Cerebellar cortex (tissue), 1 donor: ENCODE measurements at regions not wholly inside any gene's neighbourhood (a gene's known extent, or its start where the extent isn't known, plus 50 kb on each side); places are given as distances from the start of the nearest gene placed in this dataset.
A peak's percentile ranks its signal among the peaks of the same experiment; 100 is the strongest.

Source experiments
- DNase-seq: peaks from one replicate; pipeline ENCODE4 v3.0.0-alpha.2; 2015; ENCODE audit warnings: low spot score

DNA sequence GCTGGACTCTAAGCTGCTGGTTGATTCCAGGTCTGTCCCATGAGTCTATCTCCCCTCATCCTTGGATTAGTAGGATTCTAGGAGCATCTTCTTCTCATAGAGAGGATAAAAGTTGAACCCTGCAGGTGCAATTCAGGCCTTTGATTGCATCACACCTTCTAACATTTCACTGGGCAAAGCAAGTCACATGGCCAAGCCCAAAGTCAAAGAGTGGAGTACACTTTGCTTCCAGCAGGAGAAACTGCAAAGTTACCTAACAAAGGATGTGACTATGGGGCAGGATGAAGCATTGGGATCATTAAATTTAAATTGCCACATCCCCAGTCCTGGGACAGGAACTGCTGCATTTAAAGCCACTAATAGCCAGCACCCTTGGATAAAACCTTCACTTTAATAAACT, 51.0 kb upstream of the EGFLAM start:
- no peak for DNase-seq

DNA sequence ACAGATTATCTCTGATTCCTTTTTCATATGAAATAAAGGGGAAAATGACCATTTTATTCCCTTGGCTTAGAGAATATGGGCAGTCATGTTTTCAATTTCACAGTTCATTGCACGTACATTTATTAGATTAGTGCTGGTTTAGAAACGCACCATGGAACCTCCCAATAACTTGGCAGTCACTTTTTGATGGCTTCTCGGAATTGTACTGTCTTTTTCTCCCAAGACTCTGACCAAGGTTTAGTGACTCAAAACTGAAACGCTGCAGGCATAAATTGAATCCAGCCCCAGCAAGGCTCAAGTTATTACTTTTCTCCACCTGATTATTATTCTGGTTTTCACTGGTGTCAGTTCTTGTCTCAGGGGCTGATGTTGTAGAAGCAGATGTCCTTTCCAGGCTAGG, 55.6 kb upstream of the EGFLAM start:
- no peak for DNase-seq

DNA sequence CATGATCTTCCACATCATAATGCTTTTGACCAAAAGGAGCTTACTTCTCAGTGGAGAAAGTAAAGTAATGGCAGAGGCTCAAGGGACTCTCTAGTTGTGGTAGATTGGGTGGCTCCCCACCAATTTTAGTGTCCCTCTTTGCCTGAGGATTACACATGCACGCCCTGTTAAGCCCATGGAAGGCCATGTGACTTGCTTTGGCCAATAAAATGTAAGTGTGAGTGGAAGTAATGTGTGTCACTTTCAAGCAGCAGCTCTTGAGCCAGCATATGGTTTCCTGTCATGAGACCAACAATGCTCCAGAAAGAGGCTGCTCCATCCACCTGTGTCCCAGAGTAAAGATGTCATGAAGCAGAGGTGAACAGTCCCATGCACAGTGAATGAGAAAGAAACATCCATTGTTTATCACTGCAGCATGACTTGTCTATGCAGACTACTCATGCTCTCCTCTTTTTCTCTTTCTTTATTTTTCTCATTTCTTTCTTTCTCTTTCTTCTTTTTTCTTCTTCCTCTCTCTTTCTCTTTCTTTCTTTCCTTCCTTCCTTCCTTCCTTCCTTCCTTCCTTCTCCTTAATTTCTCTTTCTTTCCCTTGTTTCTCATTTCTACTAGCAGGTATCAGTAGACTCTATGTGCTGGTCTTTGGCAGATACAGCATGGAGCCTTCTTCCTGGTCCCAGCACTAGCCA, 57.3 kb upstream of the EGFLAM start:
- no peak for DNase-seq

DNA sequence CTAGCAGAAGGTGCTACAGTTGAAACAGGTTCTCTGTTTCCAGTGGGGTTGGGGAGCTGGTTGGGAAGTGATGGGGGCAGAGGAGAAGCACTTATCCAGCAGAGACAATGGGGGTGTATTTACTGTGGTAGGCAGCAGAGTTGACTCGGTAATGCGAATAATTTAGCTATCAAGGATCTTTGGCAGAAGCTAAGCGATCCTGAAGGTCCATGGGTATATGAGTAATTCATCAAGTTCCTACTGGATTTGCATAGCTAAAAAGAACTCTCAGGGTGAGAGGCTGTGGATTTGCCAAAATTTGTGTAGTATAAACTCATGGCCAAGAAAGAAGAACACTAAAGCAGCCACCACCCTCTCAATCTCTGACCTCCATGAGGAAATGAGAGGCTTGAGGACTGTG, 61.2 kb upstream of the EGFLAM start:
- DNase-seq = no peak

DNA sequence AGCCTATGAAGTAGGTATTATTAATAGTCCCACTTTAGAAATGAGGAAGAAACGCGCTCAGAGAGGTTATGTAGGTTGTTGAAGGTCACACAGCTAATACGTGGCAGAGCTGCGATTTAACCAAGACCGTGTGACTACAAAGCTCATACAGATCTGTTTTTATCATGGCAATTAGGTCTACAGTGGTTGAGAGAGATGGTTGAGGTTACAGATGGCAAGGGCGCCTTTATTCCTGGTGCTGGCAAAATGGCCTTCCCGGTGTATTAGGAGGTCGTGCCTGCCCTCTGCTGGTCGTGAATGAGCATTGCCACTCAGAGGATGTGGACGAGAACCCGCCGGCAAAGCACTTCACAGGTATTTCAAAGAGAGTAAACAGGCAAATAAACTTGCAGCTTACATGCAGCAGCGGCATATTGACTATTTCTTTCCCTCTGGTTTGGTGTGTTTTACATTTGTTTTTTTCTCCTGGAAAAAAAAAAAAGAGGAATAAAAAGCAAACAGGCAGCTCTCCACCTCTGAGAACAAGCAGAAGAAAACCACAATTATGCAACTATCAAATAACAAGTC, 65.3 kb upstream of the EGFLAM start:
- peak; percentile 72 for DNase-seq

DNA sequence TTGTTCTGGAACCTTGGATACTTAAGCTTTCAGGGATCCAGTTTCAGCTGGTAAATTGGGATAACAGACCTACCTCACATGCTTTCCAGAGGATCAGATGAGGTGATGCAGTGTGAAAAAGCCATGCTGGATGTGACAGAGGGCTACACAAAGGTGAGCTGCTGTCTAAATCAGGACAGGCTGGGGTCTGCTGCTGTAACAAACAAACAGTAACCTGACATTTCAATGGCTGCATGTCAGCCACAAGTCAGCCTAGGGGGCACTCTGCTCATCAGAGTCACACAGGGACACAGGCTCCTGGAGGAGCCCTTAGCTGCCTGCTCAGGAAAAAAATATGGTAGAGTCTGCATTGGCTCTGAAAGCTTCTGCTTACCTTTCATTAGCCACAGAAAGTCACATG, 66.7 kb upstream of the EGFLAM start:
- no peak for DNase-seq

DNA sequence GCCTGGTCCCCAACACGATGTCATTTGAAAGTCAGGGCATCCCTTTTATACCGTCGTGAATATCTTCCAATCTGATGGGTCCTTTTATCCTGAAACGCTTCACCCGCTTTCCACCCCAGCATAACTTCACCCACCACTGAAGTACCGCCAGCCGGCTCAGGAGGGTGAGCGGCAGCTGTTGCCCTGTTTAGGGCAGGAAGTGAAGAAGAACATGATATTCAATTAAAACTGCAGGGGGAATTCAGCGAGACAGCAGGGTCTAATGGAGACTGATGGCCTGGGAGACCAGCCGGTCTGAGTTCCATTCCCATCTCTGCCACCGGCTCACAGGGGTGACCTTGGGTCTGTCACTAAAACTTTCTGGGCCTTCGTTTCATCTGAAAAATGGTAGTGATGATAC, 68.2 kb upstream of the EGFLAM start:
- no peak for DNase-seq

DNA sequence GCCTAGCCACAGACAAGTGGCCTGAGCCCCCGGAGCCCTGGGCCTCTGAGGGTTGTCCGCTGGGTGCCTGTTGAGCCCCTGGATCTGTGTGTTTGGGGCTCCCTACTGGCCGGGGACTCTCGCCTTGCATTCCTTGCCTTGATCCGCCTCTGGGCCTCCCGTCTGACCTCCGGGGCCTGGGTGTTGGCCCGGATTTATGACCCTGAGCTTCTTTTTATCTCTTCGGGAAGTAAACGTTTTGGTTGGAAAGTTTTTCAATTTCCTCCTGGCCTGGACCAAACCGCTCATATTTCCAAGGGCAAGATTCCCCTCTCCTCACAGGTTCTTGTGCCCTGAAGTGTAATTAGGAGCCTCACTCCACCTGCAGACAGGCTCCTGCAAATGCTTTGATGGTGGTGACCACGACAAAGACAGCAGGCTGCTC, 69.3 kb upstream of the EGFLAM start:
- no peak for DNase-seq

DNA sequence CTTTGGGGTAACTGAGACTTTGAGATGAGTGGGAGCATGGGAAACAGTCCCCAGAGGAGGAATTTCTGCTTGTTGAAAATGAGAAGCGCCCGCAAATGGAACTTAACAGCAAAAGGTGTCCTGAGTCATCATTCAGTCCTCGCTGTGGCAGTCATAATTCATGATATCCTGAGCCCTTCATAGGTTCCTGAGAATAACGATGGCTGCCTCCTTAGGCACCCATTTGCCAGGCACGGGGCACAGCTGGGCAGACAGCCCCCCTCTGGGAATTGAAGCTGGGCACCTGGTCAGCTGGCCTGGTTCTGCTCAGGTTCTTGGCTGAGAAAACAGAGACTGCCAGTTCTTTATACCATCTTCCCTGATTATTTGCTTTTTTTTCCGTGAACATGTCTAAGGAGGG, 69.8 kb upstream of the EGFLAM start:
- DNase-seq = no peak

DNA sequence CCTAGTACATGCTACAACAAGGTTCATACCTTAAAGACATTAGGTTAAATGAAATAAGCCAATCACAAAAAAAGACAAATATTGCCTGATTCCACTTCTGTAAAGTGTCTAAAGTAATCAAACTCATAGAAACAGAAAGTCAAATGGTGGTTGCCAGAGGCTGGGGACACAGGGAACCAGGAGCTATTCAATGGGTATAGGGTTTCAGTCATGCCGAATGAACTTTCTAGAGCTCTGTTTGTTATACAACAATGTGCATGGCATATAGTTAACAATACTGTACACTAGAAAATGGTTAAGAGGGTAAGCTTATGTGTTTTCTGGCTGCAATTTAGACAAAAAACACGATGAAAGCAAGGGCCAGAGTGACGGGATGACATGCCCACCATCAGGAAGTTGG, 70.8 kb upstream of the EGFLAM start:
- no peak for DNase-seq

DNA sequence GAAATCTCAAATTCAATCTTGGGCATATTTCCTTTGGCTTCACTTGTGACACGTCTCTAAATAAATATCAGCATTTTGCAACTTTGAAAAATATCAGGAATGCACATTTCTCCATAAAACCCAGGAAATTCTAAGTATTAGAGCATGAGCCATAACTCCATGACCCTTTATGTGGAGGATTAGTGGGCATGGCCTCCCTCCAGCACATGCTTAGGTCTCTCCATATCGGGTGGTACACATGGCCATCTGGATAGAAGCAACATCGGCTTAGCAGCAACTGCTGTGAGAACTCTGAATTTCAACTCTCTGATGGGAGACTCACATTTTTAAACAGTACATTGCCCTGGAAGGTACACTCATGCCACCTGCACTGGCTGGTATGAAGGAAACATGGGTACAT, 73.7 kb upstream of the EGFLAM start:
- no peak for DNase-seq

DNA sequence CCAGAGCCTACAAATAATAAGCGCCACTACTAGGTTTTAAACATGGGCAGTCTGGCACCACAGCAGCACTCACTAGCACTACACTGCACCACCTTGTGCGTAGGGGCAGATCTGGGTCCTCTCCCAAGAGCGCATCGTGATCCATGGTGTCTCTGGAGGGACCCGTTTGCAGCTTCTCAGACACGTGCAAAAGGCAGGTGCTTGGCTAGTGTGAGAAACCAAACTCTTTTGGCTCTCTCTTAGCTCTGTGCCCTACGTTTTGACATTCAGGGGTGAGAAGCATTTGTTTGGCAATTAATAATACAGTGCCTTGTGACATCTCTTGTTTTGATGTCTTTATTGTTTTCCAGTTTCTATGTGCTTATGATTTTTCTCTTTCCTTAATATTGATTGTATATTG, 75.4 kb upstream of the EGFLAM start:
- DNase-seq = no peak

DNA sequence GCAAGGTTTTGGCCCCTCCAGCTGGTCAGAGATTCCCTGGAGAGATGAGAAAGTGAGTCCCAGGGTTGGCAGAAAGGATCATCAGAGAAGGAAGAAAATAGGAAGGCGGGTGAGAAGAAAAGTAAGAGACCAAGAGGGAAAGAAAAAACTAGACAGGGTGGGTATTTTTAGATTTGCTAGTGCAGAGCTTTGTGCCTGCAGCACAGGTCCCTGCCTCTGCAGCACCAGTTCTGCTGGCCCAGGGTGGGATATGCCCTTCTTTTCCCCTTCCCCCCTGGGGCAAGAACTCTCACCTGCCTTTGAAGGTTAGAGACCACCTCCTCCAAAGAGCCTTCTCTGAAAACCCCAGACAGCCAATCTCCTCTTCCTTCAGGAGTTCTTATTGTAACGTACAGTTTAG, 90.3 kb upstream of the EGFLAM start:
- no peak for DNase-seq

DNA sequence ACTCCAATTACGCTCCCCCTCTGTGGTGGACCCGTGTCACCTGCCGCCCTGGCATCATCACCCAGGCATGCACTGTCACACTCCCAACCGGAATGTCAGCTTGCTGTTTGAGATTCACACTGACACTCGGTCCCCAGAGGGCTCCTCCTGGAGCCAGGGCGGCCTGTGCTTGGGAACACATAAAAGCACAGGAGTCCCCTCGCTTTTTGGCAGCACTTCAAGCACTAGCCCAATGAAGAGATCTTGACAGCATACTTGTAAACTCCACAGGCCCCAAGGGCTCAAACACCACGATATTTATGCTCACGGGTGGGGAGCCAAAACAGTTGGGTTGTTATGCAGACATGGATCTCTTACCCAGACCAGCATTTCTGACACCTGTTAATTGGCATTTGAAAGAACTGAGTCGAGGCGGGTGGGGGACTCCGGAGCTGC, 90.8 kb upstream of the EGFLAM start:
- no peak for DNase-seq

DNA sequence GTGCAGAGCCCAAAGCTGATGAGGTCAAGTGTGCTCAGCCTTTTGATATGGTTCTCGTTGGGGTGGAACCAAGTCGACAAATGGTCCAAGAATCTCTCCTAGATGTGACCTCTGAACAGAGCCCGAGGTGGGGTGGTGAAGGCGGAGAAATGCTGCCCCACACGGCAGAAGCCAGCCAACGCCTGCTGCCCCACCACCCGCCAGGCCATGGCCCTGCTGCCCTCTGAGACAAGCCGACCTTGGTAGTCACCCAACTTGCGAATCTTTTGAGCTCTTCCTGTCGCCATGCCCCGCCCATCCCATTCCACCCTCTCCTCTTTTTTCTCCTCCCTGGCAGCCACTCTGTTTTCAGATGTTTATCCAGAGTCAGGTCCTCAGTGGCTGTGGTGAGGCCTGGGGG, 91.5 kb upstream of the EGFLAM start:
- DNase-seq = no peak

DNA sequence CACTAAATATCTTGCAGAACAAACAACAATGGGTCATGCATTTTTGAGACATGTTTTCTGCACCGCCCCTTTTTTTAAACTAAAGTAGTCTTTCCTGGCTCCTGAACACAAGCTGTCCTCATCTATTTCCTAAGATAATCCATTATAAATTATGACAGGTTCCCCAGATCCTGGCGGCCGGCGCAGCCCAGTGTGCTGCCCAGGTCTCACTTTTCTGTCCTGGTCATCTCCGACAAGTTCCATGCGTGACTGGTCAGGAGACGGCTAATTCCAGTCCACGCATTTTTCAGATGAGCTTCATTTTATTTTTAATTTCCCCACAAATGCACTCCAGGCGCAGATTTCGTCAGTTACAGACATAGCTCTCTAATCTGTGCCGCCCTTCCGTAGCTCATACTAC, 92.9 kb upstream of the EGFLAM start:
- DNase-seq = no peak

DNA sequence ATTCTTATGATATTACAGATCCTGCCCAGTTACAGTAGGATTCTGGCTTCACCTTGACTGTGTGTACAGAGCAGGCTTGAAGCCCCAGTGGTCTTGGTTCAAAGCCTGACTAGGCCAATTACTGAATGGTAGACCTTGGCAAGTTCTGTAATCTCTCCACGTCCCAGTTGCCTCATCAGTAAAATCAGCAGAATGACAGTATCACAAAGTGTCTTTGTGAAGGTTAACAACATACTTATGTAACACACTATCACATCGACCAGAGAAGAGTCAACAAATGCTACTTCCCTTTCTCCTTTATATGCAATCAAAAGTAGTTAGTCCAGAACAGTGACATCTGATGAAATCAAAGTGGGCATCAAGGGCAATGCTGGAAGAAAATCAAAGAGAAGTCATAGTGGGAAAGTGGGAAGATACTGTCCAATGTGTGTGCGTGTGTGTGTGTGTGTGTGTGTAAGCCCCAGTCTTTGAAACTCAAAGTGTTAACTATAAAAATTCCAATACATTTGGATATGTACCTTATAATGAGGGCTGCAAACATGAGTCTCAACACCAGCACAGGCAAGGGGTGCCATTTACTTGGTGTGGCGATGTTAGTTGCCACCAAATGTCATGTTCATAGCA, 93.5 kb upstream of the EGFLAM start:
- no peak for DNase-seq

DNA sequence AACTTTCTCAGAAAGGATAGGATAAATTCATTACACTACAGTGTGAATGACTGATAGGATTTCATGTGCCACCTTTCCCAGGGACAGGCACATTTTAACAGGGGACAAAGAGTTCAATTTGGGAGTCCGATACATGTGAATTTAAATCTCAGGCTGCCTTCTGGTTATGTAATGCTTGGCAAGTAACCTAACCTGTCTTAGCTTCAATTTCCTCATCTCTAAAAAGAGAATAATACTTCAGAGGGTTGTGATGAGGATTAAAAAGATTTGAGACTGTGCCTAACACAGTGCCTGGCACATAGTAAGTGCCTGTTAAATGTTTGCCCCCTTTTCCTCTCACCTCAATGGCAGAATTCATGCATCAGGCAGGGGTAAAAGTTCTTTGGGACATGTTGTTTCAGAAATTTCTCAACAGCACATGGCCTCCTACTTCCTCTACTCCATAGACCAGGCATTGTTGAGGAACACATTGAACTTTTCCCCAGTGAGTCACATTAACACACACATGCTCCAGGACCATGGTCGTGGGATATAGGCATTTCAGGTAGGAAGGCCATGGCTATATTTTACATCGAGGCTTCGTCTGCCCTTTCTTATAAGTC, 94.6 kb upstream of the EGFLAM start:
- no peak for DNase-seq

DNA sequence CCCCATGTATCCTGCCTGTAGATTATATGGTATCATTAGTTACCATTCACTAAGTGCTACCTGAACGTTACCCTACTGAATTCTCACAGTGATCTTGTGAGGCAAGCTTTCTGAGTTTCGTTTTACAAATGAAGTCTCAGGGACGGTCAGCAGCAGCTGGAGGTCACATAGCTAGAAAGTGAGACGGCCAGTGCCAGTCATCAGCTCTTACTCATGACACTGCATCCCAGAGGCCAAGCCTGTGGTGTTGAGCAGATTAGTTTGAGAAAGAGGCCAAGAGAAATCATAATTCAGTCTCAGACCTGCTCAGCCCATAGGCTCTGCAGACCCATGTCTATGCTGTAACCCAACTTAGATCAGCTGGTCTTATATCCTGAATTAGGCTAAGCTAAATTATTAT, 95.7 kb upstream of the EGFLAM start:
- DNase-seq = no peak

DNA sequence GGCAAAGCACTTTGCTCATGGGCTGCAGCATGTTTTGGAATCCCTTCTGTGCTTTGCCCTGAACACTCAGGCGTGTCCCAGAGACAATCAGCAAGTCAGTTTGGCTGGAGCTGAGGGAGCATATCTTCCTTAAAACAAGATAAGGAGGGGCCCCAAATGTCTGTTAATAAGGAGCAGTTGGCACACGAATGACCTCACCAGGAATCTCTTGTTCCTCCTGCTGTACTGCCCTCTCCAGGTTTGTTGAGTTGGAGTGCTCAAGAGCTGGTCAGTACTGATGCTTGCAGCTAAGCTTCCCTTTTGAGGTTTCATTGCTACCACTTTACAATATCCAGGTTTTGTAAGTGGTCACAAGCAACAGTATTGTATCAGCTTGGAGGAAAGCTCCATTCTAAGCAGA, 101.3 kb upstream of the EGFLAM start:
- no peak for DNase-seq

DNA sequence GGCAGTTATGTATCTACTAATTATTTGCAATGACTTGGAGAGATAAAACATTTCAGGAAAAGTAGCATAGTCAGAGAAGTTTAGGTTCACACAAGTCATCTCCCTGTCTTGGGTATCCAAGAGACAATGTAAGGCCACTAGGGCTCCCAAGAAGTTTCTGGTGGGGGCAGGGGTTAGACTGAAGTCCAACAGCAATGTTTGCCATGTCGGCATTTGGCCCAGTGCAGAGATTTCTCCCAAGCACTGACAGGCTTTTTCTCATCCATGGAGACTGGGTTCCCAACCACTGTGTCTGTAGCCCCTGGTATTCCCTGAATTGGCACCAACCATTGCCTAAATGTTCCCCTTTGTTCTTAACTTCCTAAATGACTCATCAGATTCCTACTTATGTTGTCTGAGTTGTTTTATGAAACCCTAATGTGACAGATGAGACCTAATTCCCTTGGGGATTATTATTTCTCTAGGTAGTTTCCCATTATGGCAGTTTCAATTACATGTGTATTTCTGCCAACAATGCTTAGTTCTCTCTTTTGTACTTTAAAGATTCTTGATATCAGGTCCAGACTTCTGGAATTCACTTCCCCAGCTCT, 103.6 kb upstream of the EGFLAM start:
- no peak for DNase-seq

DNA sequence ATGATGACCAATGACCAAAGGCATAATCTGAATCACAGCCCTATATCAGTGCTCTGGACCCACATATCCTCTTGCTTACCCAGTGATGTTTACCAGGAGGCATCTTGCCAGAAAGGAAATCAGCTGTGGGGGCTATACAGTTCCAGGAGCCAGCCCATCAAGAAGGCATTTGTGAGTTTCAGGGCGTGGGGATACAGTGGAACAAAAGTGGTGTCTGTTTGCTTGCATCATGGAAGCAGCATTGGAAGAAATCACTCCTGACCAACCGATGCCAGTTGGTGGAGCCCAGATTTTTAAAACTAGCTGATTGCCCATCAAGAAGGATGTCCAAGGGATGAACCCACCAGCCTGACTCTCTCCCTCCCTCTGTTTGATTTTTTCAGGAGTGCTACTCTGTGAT, 106.5 kb upstream of the EGFLAM start:
- DNase-seq = no peak

DNA sequence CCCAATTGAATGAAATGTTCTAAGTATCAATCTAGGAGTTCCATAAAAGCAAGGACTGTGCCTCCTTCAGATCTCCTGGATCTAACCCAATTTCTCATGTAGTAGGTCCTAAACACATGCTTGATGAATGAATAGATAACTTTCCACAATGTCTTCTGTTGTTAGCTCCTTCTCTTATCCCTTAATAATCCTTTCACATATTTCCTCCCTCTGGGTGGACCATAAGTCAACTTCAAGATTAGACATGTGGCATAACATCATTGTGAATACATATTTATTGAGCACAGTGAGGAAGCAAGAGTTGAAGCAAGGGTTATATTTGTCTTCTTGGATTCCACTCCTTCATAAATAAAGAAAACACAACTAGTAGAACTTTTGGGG, 108.6 kb upstream of the EGFLAM start:
- no peak for DNase-seq
